ENCODE measurements at regions not wholly inside any gene's neighbourhood (a gene's known extent, or its start where the extent isn't known, plus 50 kb on each side); places are given as distances from the start of the nearest gene placed in this dataset.

DNA sequence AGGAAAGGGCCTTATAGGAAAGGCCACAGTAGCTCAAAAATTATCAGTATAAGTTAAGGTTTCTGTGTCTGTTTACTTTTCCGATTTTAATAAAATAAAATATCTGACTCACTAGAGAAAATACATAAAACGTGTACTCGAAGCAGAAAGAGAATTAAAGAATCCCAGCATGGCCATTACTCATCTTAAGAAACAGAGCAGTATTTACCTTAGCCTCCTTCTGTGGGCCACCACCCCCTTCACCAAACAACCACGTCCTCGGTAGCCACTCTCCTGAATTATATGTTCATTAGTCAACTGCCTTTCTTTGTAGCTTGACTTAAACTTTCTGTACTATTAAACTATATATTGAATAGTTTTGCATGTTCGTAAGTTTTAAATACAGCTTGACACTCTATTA, 72.2 kb upstream of the SPTLC3 start:
- TF ChIP-seq, protein P1, sequence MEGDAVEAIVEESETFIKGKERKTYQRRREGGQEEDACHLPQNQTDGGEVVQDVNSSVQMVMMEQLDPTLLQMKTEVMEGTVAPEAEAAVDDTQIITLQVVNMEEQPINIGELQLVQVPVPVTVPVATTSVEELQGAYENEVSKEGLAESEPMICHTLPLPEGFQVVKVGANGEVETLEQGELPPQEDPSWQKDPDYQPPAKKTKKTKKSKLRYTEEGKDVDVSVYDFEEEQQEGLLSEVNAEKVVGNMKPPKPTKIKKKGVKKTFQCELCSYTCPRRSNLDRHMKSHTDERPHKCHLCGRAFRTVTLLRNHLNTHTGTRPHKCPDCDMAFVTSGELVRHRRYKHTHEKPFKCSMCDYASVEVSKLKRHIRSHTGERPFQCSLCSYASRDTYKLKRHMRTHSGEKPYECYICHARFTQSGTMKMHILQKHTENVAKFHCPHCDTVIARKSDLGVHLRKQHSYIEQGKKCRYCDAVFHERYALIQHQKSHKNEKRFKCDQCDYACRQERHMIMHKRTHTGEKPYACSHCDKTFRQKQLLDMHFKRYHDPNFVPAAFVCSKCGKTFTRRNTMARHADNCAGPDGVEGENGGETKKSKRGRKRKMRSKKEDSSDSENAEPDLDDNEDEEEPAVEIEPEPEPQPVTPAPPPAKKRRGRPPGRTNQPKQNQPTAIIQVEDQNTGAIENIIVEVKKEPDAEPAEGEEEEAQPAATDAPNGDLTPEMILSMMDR (IDR thresholded peaks at IDR 0.05) = no peak
- TF ChIP-seq POLR2A (IDR thresholded peaks at IDR 0.05) (no peak), EP300 (IDR thresholded peaks at IDR 0.05) (no peak)
- H3K9me3 ChIP-seq = no peaks in the 10 kb centered on the region
- WGBS, 2 donors = 80 to 89% methylated on average over 6 of the region's 6 CpGs
- H3K4me1 ChIP-seq = no peaks in the 10 kb centered on the region
- H3K27ac ChIP-seq = no peak overlapping the region
- no peaks in the 10 kb centered on the region for H3K27me3 ChIP-seq
- H3K4me3 ChIP-seq = no peak overlapping the region
- H3K36me3 ChIP-seq = no peaks in the 10 kb centered on the region
- no peak for DNase-seq (ENCODE audit: low spot score in 2 of 2)

DNA sequence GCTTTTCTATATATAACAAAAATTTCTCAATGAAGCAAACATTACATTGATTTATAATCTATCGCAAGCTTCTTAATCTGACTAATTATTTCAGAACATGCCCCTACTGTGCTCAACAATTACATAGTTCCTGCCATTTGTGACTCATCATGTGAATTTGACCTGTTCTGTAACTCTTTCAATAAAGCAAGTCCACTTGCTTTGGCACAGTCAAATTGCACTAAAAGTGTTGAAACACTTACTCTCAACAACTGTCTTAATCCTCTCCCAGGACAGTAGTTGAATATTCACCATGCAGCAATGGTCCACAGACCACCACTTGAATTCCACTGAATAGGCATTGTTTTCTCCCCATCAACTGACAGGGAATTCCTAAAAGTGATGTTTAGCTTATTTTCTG, 67.7 kb upstream of the SPTLC3 start:
- H3K4me3 ChIP-seq = no peak overlapping the region
- 98% methylated on average over 1 of the region's 1 CpG for WGBS, 2 donors
- no peaks in the 10 kb centered on the region for H3K4me1 ChIP-seq
- no peak overlapping the region for H3K27ac ChIP-seq
- H3K9me3 ChIP-seq = no peaks in the 10 kb centered on the region
- no peaks in the 10 kb centered on the region for H3K27me3 ChIP-seq
- TF ChIP-seq, protein P1 (IDR thresholded peaks at IDR 0.05) = no peak
- no peaks in the 10 kb centered on the region for H3K36me3 ChIP-seq
- no peak for DNase-seq (ENCODE audit: low spot score in 2 of 2)

- H3K27me3 ChIP-seq = no peaks in the 10 kb centered on the region
- DNase-seq (ENCODE audit: low spot score in 2 of 2) = no peak
- WGBS, 2 donors = 44 to 80% methylated on average over 2 of the region's 2 CpGs
- no peak overlapping the region for H3K27ac ChIP-seq
- H3K36me3 ChIP-seq = no peaks in the 10 kb centered on the region
- TF ChIP-seq POLR2A (IDR thresholded peaks at IDR 0.05) (no peak), EP300 (IDR thresholded peaks at IDR 0.05) (no peak)
- TF ChIP-seq, protein P1 (IDR thresholded peaks at IDR 0.05) = no peak
- no peaks in the 10 kb centered on the region for H3K9me3 ChIP-seq
- H3K4me3 ChIP-seq = no peak overlapping the region
- no peaks in the 10 kb centered on the region for H3K4me1 ChIP-seq
These were observed 66.6 kb upstream of the SPTLC3 start for GRCh38 chr20:12942123-12942522.

- H3K36me3 ChIP-seq = no peaks in the 10 kb centered on the region
- no peak overlapping the region for H3K27ac ChIP-seq
- TF ChIP-seq POLR2A (IDR thresholded peaks at IDR 0.05) (no peak), EP300 (IDR thresholded peaks at IDR 0.05) (no peak)
- TF ChIP-seq, protein P1 (IDR thresholded peaks at IDR 0.05) = no peak
- no peaks in the 10 kb centered on the region for H3K4me1 ChIP-seq
- no peaks in the 10 kb centered on the region for H3K9me3 ChIP-seq
- DNase-seq (ENCODE audit: low spot score in 2 of 2) = no peak
- no peaks in the 10 kb centered on the region for H3K27me3 ChIP-seq
- H3K4me3 ChIP-seq = no peak overlapping the region
These were observed 62.0 kb upstream of the SPTLC3 start for GRCh38 chr20:12946789-12947188.

- Histone ChIP-seq H3K4me3 (no peak overlapping the region), H3K36me3 (no peaks in the 10 kb centered on the region), H3K9me3 (no peaks in the 10 kb centered on the region), H3K4me1 (no peaks in the 10 kb centered on the region), H3K27ac (no peak overlapping the region), H3K27me3 (no peaks in the 10 kb centered on the region)
- no peak for DNase-seq (ENCODE audit: low spot score in 2 of 2)
- WGBS, 2 donors = 85 to 86% methylated on average over 3 of the region's 3 CpGs
- TF ChIP-seq, protein P1 (IDR thresholded peaks at IDR 0.05) = no peak
- TF ChIP-seq EP300 (IDR thresholded peaks at IDR 0.05) (no peak), POLR2A (IDR thresholded peaks at IDR 0.05) (no peak)
These were observed 61.1 kb upstream of the SPTLC3 start for GRCh38 chr20:12947691-12948090.

Data from tibial nerve (tissue), 4 donors.